ENCODE measurements at regions not wholly inside any gene's neighbourhood (a gene's known extent, or its start where the extent isn't known, plus 50 kb on each side); places are given as distances from the start of the nearest gene placed in this dataset.
A peak's percentile ranks its signal among the peaks of the same experiment; 100 is the strongest.

GRCh38 chr13:47046706-47047105 lies 149.9 kb upstream of the HTR2A start:
- DNase-seq (ENCODE audit: low spot score), result no peak

- DNase-seq (ENCODE audit: low spot score), result no peak
Measured at GRCh38 chr13:47044842-47045241, 148.0 kb upstream of the HTR2A start.

- DNase-seq (ENCODE audit: low spot score), result peak; percentile 29
Measured at GRCh38 chr13:47039106-47039505, 142.3 kb upstream of the HTR2A start.

GRCh38 chr13:47038188-47038587 lies 141.3 kb upstream of the HTR2A start:
- DNase-seq (ENCODE audit: low spot score), result no peak

GRCh38 chr13:47036294-47037008 lies 139.6 kb upstream of the HTR2A start:
- DNase-seq (ENCODE audit: low spot score), result no peak

GRCh38 chr13:47033216-47033615 lies 136.4 kb upstream of the HTR2A start:
- DNase-seq (ENCODE audit: low spot score), result peak; percentile 25

GRCh38 chr13:47027780-47028437 lies 131.1 kb upstream of the HTR2A start:
- no peak for DNase-seq (ENCODE audit: low spot score)

- DNase-seq (ENCODE audit: low spot score), result no peak
Measured at GRCh38 chr13:47025791-47026447, 129.1 kb upstream of the HTR2A start.

- DNase-seq (ENCODE audit: low spot score), result no peak
Measured at GRCh38 chr13:47019977-47020376, 123.1 kb upstream of the HTR2A start.

GRCh38 chr13:47017476-47017875 lies 120.6 kb upstream of the HTR2A start:
- no peak for DNase-seq (ENCODE audit: low spot score)

GRCh38 chr13:47008318-47008717 lies 111.5 kb upstream of the HTR2A start:
- DNase-seq (ENCODE audit: low spot score), result no peak

- no peak for DNase-seq (ENCODE audit: low spot score)
Measured at GRCh38 chr13:47005756-47006414, 109.0 kb upstream of the HTR2A start.

- no peak for DNase-seq (ENCODE audit: low spot score)
Measured at GRCh38 chr13:47004540-47004939, 107.7 kb upstream of the HTR2A start.

GRCh38 chr13:47004027-47004426 lies 107.2 kb upstream of the HTR2A start:
- DNase-seq (ENCODE audit: low spot score), result no peak

GRCh38 chr13:47000165-47000564 lies 103.3 kb upstream of the HTR2A start:
- no peak for DNase-seq (ENCODE audit: low spot score)

GRCh38 chr13:46996316-46997030 lies 99.6 kb upstream of the HTR2A start:
- no peak for DNase-seq (ENCODE audit: low spot score)

GRCh38 chr13:46995874-46996273 lies 99.0 kb upstream of the HTR2A start:
- no peak for DNase-seq (ENCODE audit: low spot score)

GRCh38 chr13:46994492-46994891 lies 97.6 kb upstream of the HTR2A start:
- DNase-seq (ENCODE audit: low spot score), result no peak

- DNase-seq (ENCODE audit: low spot score), result no peak
Measured at GRCh38 chr13:46992383-46992952, 95.6 kb upstream of the HTR2A start.

GRCh38 chr13:46983881-46984280 lies 87.0 kb upstream of the HTR2A start:
- DNase-seq (ENCODE audit: low spot score), result no peak

GRCh38 chr13:46982856-46983582 lies 86.2 kb upstream of the HTR2A start:
- no peak for DNase-seq (ENCODE audit: low spot score)
